Peyer's patch (tissue), 4 donors: ENCODE measurements at regions not wholly inside any gene's neighbourhood (a gene's known extent, or its start where the extent isn't known, plus 50 kb on each side); places are given as distances from the start of the nearest gene placed in this dataset.

Experiments used
- DNase-seq, 3 donors: peaks; one replicate each; pipeline ENCODE4 v3.0.0-alpha.2; 2017 to 2019
- H3K27ac ChIP-seq, 4 donors: fragments of 200-600 bp; sonication (generic); one replicate each; pipeline ENCODE4 v1.5.1; 2016 to 2019
- H3K27me3 ChIP-seq, 2 donors: fragments of 200-600 bp; sonication (generic); one replicate each; pipeline ENCODE4 v1.5.1; 2019
- H3K36me3 ChIP-seq, 3 donors: fragments of 200-600 bp; sonication (generic); one replicate each; pipeline ENCODE4 v1.5.1; 2016 to 2019
- H3K4me1 ChIP-seq, 4 donors: fragments of 200-600 bp; sonication (generic); one replicate each; pipeline ENCODE4 v1.5.1; 2016 to 2019
- H3K4me3 ChIP-seq, 4 donors: fragments of 200-600 bp; sonication (generic); 1 replicate in 3 of 4; 2 replicates in 1 of 4; pipeline ENCODE4 v1.5.1; 2016 to 2019; ENCODE audit warnings: mild to moderate bottlenecking in 1 of 4
- H3K9me3 ChIP-seq, 4 donors: fragments of 200-600 bp; sonication (generic); one replicate each; pipeline ENCODE4 v1.5.1; 2016 to 2019; ENCODE audit warnings: mild to moderate bottlenecking in 1 of 4
- CTCF ChIP-seq, 6 experiments: fragments of 450-650 bp in 4 of 6; fragments of 200-600 bp in 2 of 6; sonication (generic) in 1 of 6; IDR thresholded peaks; one replicate each; pipeline ENCODE4 v1.5.1; 2017 to 2019; ENCODE audit warnings: antibody characterized with exemption in 6 of 6, mild to moderate bottlenecking in 3 of 6, moderate library complexity in 1 of 6
- POLR2A ChIP-seq, 2 donors: fragments of 450-650 bp; IDR thresholded peaks; one replicate each; pipeline ENCODE4 v1.5.1; 2017; ENCODE audit warnings: antibody characterized with exemption in 2 of 2, mild to moderate bottlenecking in 2 of 2, moderate library complexity in 2 of 2

GRCh38 chr10:111998728-111999127, 184.8 kb downstream of the GPAM start:
- TF ChIP-seq POLR2A (IDR thresholded peaks at IDR 0.05) (no peak), CTCF (IDR thresholded peaks at IDR 0.05) (no peak)
- no peaks in the 10 kb centered on the region for H3K4me1 ChIP-seq
- H3K9me3 ChIP-seq, result no peaks in the 10 kb centered on the region
- no peaks in the 10 kb centered on the region for H3K36me3 ChIP-seq
- H3K27me3 ChIP-seq, result no peaks in the 10 kb centered on the region
- no peak for DNase-seq
- no peak overlapping the region for H3K27ac ChIP-seq
- H3K4me3 ChIP-seq, result no peak overlapping the region

- TF ChIP-seq CTCF (IDR thresholded peaks at IDR 0.05), result no peak
- TF ChIP-seq POLR2A (IDR thresholded peaks at IDR 0.05), result no peak
- Histone ChIP-seq H3K4me1 (no peaks in the 10 kb centered on the region), H3K36me3 (no peaks in the 10 kb centered on the region), H3K4me3 (no peak overlapping the region), H3K27me3 (no peaks in the 10 kb centered on the region), H3K9me3 (no peaks in the 10 kb centered on the region), H3K27ac (no peak overlapping the region)
- no peak for DNase-seq
Measured at GRCh38 chr10:111999205-111999914, 184.2 kb downstream of the GPAM start.

- H3K4me3 ChIP-seq, result no peak overlapping the region
- H3K27me3 ChIP-seq, result no peaks in the 10 kb centered on the region
- no peak for DNase-seq
- H3K27ac ChIP-seq, result no peak overlapping the region
- H3K36me3 ChIP-seq, result no peaks in the 10 kb centered on the region
- no peaks in the 10 kb centered on the region for H3K4me1 ChIP-seq
- H3K9me3 ChIP-seq, result no peaks in the 10 kb centered on the region
- TF ChIP-seq CTCF (IDR thresholded peaks at IDR 0.05) (no peak), POLR2A (IDR thresholded peaks at IDR 0.05) (no peak)
Measured at GRCh38 chr10:111999915-112000302, 183.7 kb downstream of the GPAM start.

- H3K4me3 ChIP-seq, result no peak overlapping the region
- H3K9me3 ChIP-seq, result no peaks in the 10 kb centered on the region
- DNase-seq, result no peak
- TF ChIP-seq CTCF (IDR thresholded peaks at IDR 0.05) (no peak), POLR2A (IDR thresholded peaks at IDR 0.05) (no peak)
- H3K36me3 ChIP-seq, result no peaks in the 10 kb centered on the region
- no peaks in the 10 kb centered on the region for H3K4me1 ChIP-seq
- H3K27me3 ChIP-seq, result no peaks in the 10 kb centered on the region
- H3K27ac ChIP-seq, result no peak overlapping the region
Measured at GRCh38 chr10:112000466-112000865, 183.1 kb downstream of the GPAM start.

GRCh38 chr10:112002206-112002605, 181.4 kb downstream of the GPAM start:
- Histone ChIP-seq H3K27me3 (no peaks in the 10 kb centered on the region), H3K4me3 (no peak overlapping the region), H3K9me3 (no peaks in the 10 kb centered on the region), H3K4me1 (no peaks in the 10 kb centered on the region), H3K27ac (no peak overlapping the region), H3K36me3 (no peaks in the 10 kb centered on the region)
- DNase-seq, result no peak
- TF ChIP-seq CTCF (IDR thresholded peaks at IDR 0.05) (no peak), POLR2A (IDR thresholded peaks at IDR 0.05) (no peak)

- TF ChIP-seq POLR2A (IDR thresholded peaks at IDR 0.05) (no peak), CTCF (IDR thresholded peaks at IDR 0.05) (no peak)
- H3K9me3 ChIP-seq, result no peaks in the 10 kb centered on the region
- no peaks in the 10 kb centered on the region for H3K36me3 ChIP-seq
- no peak overlapping the region for H3K27ac ChIP-seq
- no peak for DNase-seq
- no peaks in the 10 kb centered on the region for H3K4me1 ChIP-seq
- H3K4me3 ChIP-seq, result no peak overlapping the region
- no peaks in the 10 kb centered on the region for H3K27me3 ChIP-seq
Measured at GRCh38 chr10:112004075-112004474, 179.5 kb downstream of the GPAM start.
